ENCODE measurements at regions not wholly inside any gene's neighbourhood (a gene's known extent, or its start where the extent isn't known, plus 50 kb on each side); places are given as distances from the start of the nearest gene placed in this dataset.
"Not testable (repeated sequence)": the region's sequence is repeated elsewhere in the genome, so short reads cannot be mapped to it uniquely, and the experiment has no call there.

GRCh38 chr13:73520566-73521289 is 461.9 kb downstream of the KLF5 start:
- peaks cover 8% of the 10 kb centered on the region for H3K4me1 ChIP-seq (ENCODE audit: insufficient read depth, poor library complexity, severe bottlenecking)
- no peak overlapping the region for H3K4me3 ChIP-seq (ENCODE audit: severe bottlenecking)
- no peaks in the 10 kb centered on the region for H3K36me3 ChIP-seq (ENCODE audit: low read depth)
- TF ChIP-seq CTCF (IDR thresholded peaks at IDR 0.05; ENCODE audit: poor library complexity, severe bottlenecking): no peak
- H3K27ac ChIP-seq (ENCODE audit: poor library complexity, severe bottlenecking): no peak overlapping the region
- DNase-seq (ENCODE audit: low spot score) (no peak), ATAC-seq (ENCODE audit: low read depth) (no peak)
- no peaks in the 10 kb centered on the region for H3K27me3 ChIP-seq (ENCODE audit: insufficient read depth, poor library complexity, severe bottlenecking)
- H3K9me3 ChIP-seq (ENCODE audit: severe bottlenecking): peaks cover 2% of the 10 kb centered on the region

GRCh38 chr13:73520135-73520534 is 461.3 kb downstream of the KLF5 start:
- H3K4me1 ChIP-seq (ENCODE audit: insufficient read depth, poor library complexity, severe bottlenecking); H3K4me3 ChIP-seq (ENCODE audit: severe bottlenecking); H3K27me3 ChIP-seq (ENCODE audit: insufficient read depth, poor library complexity, severe bottlenecking); H3K27ac ChIP-seq (ENCODE audit: poor library complexity, severe bottlenecking); H3K36me3 ChIP-seq (ENCODE audit: low read depth); H3K9me3 ChIP-seq (ENCODE audit: severe bottlenecking); ATAC-seq (ENCODE audit: low read depth); DNase-seq (ENCODE audit: low spot score): not testable (repeated sequence)

DNA sequence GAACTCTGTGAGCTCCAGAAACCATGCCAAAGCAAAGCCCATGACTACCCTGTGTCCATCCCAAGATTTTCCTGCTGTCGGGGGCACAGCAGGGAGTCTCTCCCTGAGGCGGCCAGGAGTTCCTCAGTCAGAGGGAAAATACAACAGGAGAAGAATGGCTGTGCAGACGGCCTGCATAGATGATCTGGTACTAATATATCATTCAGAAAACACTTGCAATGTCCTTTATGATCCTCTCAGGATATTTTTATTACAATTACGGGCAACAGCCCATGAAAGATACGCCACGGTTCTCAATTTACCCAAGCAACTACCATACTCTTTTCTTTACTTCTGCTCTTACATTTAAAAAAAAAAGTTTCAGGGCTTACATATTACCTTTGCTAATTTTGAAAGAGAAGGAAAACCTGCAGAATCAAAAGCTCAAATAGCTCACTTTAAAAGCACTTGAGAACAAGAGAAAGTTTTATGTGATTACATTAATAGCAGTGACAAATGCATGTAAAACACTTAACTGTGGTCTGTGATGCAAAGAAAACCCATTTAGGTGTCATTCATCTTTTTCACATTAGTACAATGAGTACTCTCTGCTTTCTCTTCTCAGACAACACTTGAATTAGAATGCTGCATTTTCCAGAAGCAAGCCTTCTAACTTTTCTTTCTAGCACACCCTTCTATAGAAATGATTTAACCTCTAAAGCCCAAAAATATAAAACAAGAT is 460.8 kb downstream of the KLF5 start:
- DNase-seq (ENCODE audit: low spot score) (no peak), ATAC-seq (ENCODE audit: low read depth) (no peak)
- peaks cover 2% of the 10 kb centered on the region for H3K9me3 ChIP-seq (ENCODE audit: severe bottlenecking)
- no peak for TF ChIP-seq CTCF (IDR thresholded peaks at IDR 0.05; ENCODE audit: poor library complexity, severe bottlenecking)
- no peaks in the 10 kb centered on the region for H3K27me3 ChIP-seq (ENCODE audit: insufficient read depth, poor library complexity, severe bottlenecking)
- H3K27ac ChIP-seq (ENCODE audit: poor library complexity, severe bottlenecking): no peak overlapping the region
- H3K36me3 ChIP-seq (ENCODE audit: low read depth): no peaks in the 10 kb centered on the region
- peaks cover 8% of the 10 kb centered on the region for H3K4me1 ChIP-seq (ENCODE audit: insufficient read depth, poor library complexity, severe bottlenecking)
- no peak overlapping the region for H3K4me3 ChIP-seq (ENCODE audit: severe bottlenecking)

GRCh38 chr13:73517766-73518165 is 459.0 kb downstream of the KLF5 start:
- Histone ChIP-seq H3K4me1 (ENCODE audit: insufficient read depth, poor library complexity, severe bottlenecking) (peaks cover 21% of the 10 kb centered on the region), H3K27me3 (ENCODE audit: insufficient read depth, poor library complexity, severe bottlenecking) (no peaks in the 10 kb centered on the region), H3K9me3 (ENCODE audit: severe bottlenecking) (peaks cover 2% of the 10 kb centered on the region), H3K4me3 (ENCODE audit: severe bottlenecking) (no peak overlapping the region), H3K36me3 (ENCODE audit: low read depth) (no peaks in the 10 kb centered on the region), H3K27ac (ENCODE audit: poor library complexity, severe bottlenecking) (no peak overlapping the region)
- ATAC-seq (ENCODE audit: low read depth) (no peak), DNase-seq (ENCODE audit: low spot score) (no peak)
- no peak for TF ChIP-seq CTCF (IDR thresholded peaks at IDR 0.05; ENCODE audit: poor library complexity, severe bottlenecking)

DNA sequence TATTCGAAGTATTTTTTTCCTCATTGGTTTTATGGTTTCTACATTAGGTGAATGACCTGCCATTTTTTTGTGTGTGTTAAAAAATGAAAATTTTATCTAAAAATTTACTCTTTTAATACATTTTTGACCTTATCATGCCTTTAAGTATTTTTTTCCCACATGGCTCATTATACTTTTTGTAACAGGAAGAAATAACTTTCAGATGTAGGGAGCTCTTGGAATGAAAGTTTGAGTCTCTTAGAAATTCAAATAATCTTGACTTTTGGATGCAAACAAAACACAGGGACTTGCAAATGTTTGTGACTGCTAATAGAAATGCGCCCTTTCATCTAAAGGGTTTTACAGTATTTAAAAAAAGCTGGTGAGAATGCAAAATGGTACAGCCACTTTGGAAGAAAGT is 457.9 kb downstream of the KLF5 start:
- ATAC-seq (ENCODE audit: low read depth) (no peak), DNase-seq (ENCODE audit: low spot score) (no peak)
- no peak overlapping the region for H3K4me3 ChIP-seq (ENCODE audit: severe bottlenecking)
- no peaks in the 10 kb centered on the region for H3K36me3 ChIP-seq (ENCODE audit: low read depth)
- H3K9me3 ChIP-seq (ENCODE audit: severe bottlenecking): peaks cover 2% of the 10 kb centered on the region
- no peaks in the 10 kb centered on the region for H3K27me3 ChIP-seq (ENCODE audit: insufficient read depth, poor library complexity, severe bottlenecking)
- TF ChIP-seq CTCF (IDR thresholded peaks at IDR 0.05; ENCODE audit: poor library complexity, severe bottlenecking): no peak
- H3K27ac ChIP-seq (ENCODE audit: poor library complexity, severe bottlenecking): no peak overlapping the region
- peaks cover 20% of the 10 kb centered on the region for H3K4me1 ChIP-seq (ENCODE audit: insufficient read depth, poor library complexity, severe bottlenecking)
